IMR-90 (cell line): ENCODE measurements at regions not wholly inside any gene's neighbourhood (a gene's known extent, or its start where the extent isn't known, plus 50 kb on each side); places are given as distances from the start of the nearest gene placed in this dataset.

Experiments
- ATAC-seq: fragments of 200-7000 bp; cut with Tn5 transposase; 2 replicates; pipeline ENCODE4 v1.9.1; 2020; ENCODE audit warnings: low read depth, mild to moderate bottlenecking, moderate library complexity
- BruUV-seq: library from RNA; stranded (reverse); fragments of 400-500 nt; replicated peaks from 2 replicates; lab custom pipeline; 2021; lab: Mats Ljungman, UMichigan
- CTCF ChIA-PET: fragments of 300-600 bp; formaldehyde crosslinking; extraction: SDS; loops from one replicate; lab custom pipeline; 2021; ENCODE audit warnings: antibody characterized with exemption; lab: Yijun Ruan, JAX
- POLR2A ChIA-PET: fragments of 300-600 bp; sonication (Branson Sonifier 250); formaldehyde crosslinking; loops from one replicate; lab custom pipeline; 2022; ENCODE audit warnings: antibody characterized with exemption; ENCODE audit not compliant: unreplicated experiment; lab: Charles Lee
- DNase-seq: peaks from one replicate; pipeline ENCODE4 v3.0.0; 2013
- H2AFZ ChIP-seq: replicated peaks from 2 replicates; pipeline ENCODE3; 2013; ENCODE audit warnings: low read length, mild to moderate bottlenecking; ENCODE audit not compliant: poor library complexity
- H2AK5ac ChIP-seq: 2 replicates; pipeline ENCODE4 v1.6.1; 2013; ENCODE audit warnings: low read depth, low read length, inconsistent platforms
- H2AK9ac ChIP-seq: replicated peaks from 2 replicates; pipeline ENCODE3; 2013; ENCODE audit warnings: mild to moderate bottlenecking, low read depth, low read length, moderate library complexity; ENCODE audit not compliant: poor library complexity
- H2BK120ac ChIP-seq: 2 replicates; pipeline ENCODE4 v1.6.1; 2013; ENCODE audit warnings: low read depth, low read length, inconsistent platforms
- H2BK15ac ChIP-seq: 3 replicates; pipeline ENCODE4 v1.6.1; 2013; ENCODE audit warnings: low read depth, low read length, inconsistent platforms
- H2BK20ac ChIP-seq: 2 replicates; pipeline ENCODE4 v1.6.1; 2013; ENCODE audit warnings: low read depth, mild to moderate bottlenecking, inconsistent platforms, low read length, moderate library complexity
- H2BK5ac ChIP-seq: 2 replicates; pipeline ENCODE4 v1.6.1; 2013; ENCODE audit warnings: mild to moderate bottlenecking, low read depth, low read length, inconsistent platforms; ENCODE audit not compliant: poor library complexity, severe bottlenecking
- H3K14ac ChIP-seq: replicated peaks from 2 replicates; pipeline ENCODE4 v1.6.1; 2013; ENCODE audit warnings: low read depth, low read length, inconsistent platforms
- H3K18ac ChIP-seq: 2 replicates; pipeline ENCODE4 v1.6.1; 2013; ENCODE audit warnings: low read depth, low read length, control low read depth
- H3K23ac ChIP-seq: 2 replicates; pipeline ENCODE4 v1.6.1; 2013; ENCODE audit warnings: low read depth, low read length, inconsistent platforms
- H3K27ac ChIP-seq: 2 replicates; pipeline ENCODE4 v1.5.1; 2013; ENCODE audit warnings: mild to moderate bottlenecking, control low read depth, low read length; ENCODE audit not compliant: insufficient read depth
- H3K27me3 ChIP-seq: 2 replicates; pipeline ENCODE4 v1.6.1; 2013; ENCODE audit warnings: low read length; ENCODE audit not compliant: control insufficient read depth, insufficient read depth
- H3K36me3 ChIP-seq: 2 replicates; pipeline ENCODE4 v1.6.1; 2013; ENCODE audit warnings: low read length, mixed read lengths; ENCODE audit not compliant: control insufficient read depth, insufficient read depth
- H3K4ac ChIP-seq: 2 replicates; pipeline ENCODE4 v1.6.1; 2013; ENCODE audit warnings: low read depth, low read length, inconsistent platforms
- H3K4me1 ChIP-seq: 2 replicates; pipeline ENCODE4 v1.6.1; 2013; ENCODE audit warnings: low read length, mixed read lengths; ENCODE audit not compliant: control insufficient read depth, insufficient read depth
- H3K4me2 ChIP-seq: 2 replicates; pipeline ENCODE4 v1.6.1; 2013; ENCODE audit warnings: low read depth, mild to moderate bottlenecking, control low read depth, low read length, moderate library complexity
- H3K4me3 ChIP-seq: 2 replicates; pipeline ENCODE4 v1.5.1; 2013; ENCODE audit warnings: low read depth, mild to moderate bottlenecking, control low read depth, low read length, moderate library complexity; ENCODE audit not compliant: insufficient read depth
- H3K56ac ChIP-seq: 2 replicates; pipeline ENCODE4 v1.6.1; 2013; ENCODE audit warnings: low read length, inconsistent platforms; ENCODE audit not compliant: insufficient read depth; ENCODE audit errors: extremely low read depth
- H3K79me1 ChIP-seq, 2 experiments: 2 replicates each; pipeline ENCODE4 v1.6.1; 2013; ENCODE audit warnings: low read length in 2 of 2, inconsistent platforms in 1 of 2, low read depth in 1 of 2
- H3K9ac ChIP-seq: 2 replicates; pipeline ENCODE4 v1.6.1; 2013; ENCODE audit warnings: low read depth, low read length, control low read depth
- H3K9me1 ChIP-seq: 2 replicates; pipeline ENCODE4 v1.6.1; 2013; ENCODE audit warnings: low read length, inconsistent platforms; ENCODE audit not compliant: insufficient read depth
- H3K9me3 ChIP-seq: 2 replicates; pipeline ENCODE4 v1.6.1; 2013; ENCODE audit warnings: low read length; ENCODE audit not compliant: control insufficient read depth, insufficient read depth
- H4K20me1 ChIP-seq: 2 replicates; pipeline ENCODE4 v1.6.1; 2013; ENCODE audit warnings: low read length, inconsistent platforms; ENCODE audit not compliant: insufficient read depth
- H4K5ac ChIP-seq: 2 replicates; pipeline ENCODE4 v1.6.1; 2013; ENCODE audit warnings: mild to moderate bottlenecking, low read depth, low read length, control low read depth
- H4K8ac ChIP-seq, 2 experiments: 2 replicates each; pipeline ENCODE4 v1.6.1; 2013; ENCODE audit warnings: low read depth in 2 of 2, low read length in 2 of 2, control low read depth in 1 of 2, inconsistent platforms in 1 of 2
- H4K91ac ChIP-seq: 2 replicates; pipeline ENCODE4 v1.6.1; 2013; ENCODE audit warnings: low read depth, low read length, inconsistent platforms; ENCODE audit not compliant: insufficient read depth
- CEBPB ChIP-seq: IDR thresholded peaks from 2 replicates; pipeline ENCODE4 v1.6.1; 2012; ENCODE audit warnings: low read depth, low read length, improper control_type of control experiment
- FOS ChIP-seq: fragments of 150-350 bp; IDR thresholded peaks from 2 replicates; pipeline ENCODE4 v1.6.1; 2016; ENCODE audit warnings: low read depth, low read length
- WGBS, 2 experiments: methylation state at CpG; one replicate each; pipeline versions ENCODE4 v1.1.5 to v1.1.7; 2013; ENCODE audit warnings: missing lambda C conversion rate in 2 of 2; ENCODE audit not compliant: insufficient read length in 1 of 2; ENCODE audit errors: extremely low coverage in 2 of 2; 5-methylcytosine and 5-hydroxymethylcytosine counted together
- dilution Hi-C: fragments of 300-500 bp; cut with HindIII; formaldehyde crosslinking; loops from one replicate; pipeline ENCODE4 v1.14.3; 2018; ENCODE audit warnings: low sequenced_read_pairs; ENCODE audit not compliant: unreplicated experiment
- in situ Hi-C: fragments of 300-500 bp; cut with MboI; formaldehyde crosslinking; loops from 3 replicates; pipeline ENCODE4 v1.14.3; 2019; ENCODE audit warnings: low sequenced_read_pairs, inconsistent platforms, mixed read lengths
- intact Hi-C: fragments of 100-400 bp; cut with micrococcal nuclease; formaldehyde crosslinking; loops from 2 replicates; pipeline ENCODE4 v1.10.0; 2022

DNA sequence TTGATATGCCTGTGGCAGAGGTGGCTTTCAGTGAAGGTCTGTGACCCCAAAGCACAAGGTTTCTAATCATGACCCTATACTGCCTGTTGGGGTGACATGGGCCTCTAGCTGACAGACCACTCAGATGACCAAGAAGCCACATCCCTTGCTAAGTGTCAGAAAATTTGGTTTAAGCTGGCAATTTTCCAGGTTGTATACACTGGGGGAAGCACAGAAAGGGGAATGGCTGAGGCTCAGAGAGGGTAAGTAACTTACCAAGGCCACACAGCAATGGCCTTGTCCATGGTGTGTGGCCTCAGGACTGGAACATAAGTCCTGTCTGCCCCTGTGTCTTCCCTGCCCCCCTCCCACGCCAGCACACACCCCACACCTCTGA, 66.9 kb upstream of the PRDM11 start:
- no peak overlapping the region for H3K4me2 ChIP-seq
- no peak overlapping the region for H3K18ac ChIP-seq
- H3K79me1 ChIP-seq = no peaks in the 10 kb centered on the region
- H2AFZ ChIP-seq = no peak overlapping the region
- no peak overlapping the region for H2AK9ac ChIP-seq
- no peak overlapping the region for H3K27ac ChIP-seq
- dilution Hi-C loops (no loop called here), intact Hi-C loops (no loop called here), in situ Hi-C loops (no loop called here)
- no peaks in the 10 kb centered on the region for H3K9me1 ChIP-seq
- TF ChIP-seq CEBPB (no peak), FOS (no peak)
- no peak overlapping the region for H3K9ac ChIP-seq
- no peak overlapping the region for H3K56ac ChIP-seq
- BruUV-seq = no TSS peak
- no peak overlapping the region for H2AK5ac ChIP-seq
- no peak overlapping the region for H4K5ac ChIP-seq
- no peak overlapping the region for H2BK5ac ChIP-seq
- no peak overlapping the region for H2BK20ac ChIP-seq
- H2BK15ac ChIP-seq = no peak overlapping the region
- POLR2A ChIA-PET = no interaction called here
- ATAC-seq (no peak), DNase-seq (no peak)
- H3K9me3 ChIP-seq = no peaks in the 10 kb centered on the region
- H3K4me1 ChIP-seq = peaks cover 2% of the 10 kb centered on the region; the same call in 1 of the 2 replicates
- CTCF ChIA-PET = interaction anchor here (0.6 kb wide), 1 partner anchor 843 kb away, joined by 3 read pairs; no protein-coding TSS in a partner anchor
- no CpG with 5 or more reads among the region's 1 CpG for WGBS, 2 experiments
- H3K14ac ChIP-seq = no peak overlapping the region
- H3K27me3 ChIP-seq = peaks cover 26% of the 10 kb centered on the region
- no peak overlapping the region for H2BK120ac ChIP-seq
- no peak overlapping the region for H4K8ac ChIP-seq
- no peak overlapping the region for H3K4ac ChIP-seq
- H4K20me1 ChIP-seq = no peaks in the 10 kb centered on the region
- no peak overlapping the region for H3K4me3 ChIP-seq
- no peak overlapping the region for H3K23ac ChIP-seq
- no peak overlapping the region for H4K91ac ChIP-seq
- H3K36me3 ChIP-seq = no peaks in the 10 kb centered on the region
